ENCODE measurements at regions not wholly inside any gene's neighbourhood (a gene's known extent, or its start where the extent isn't known, plus 50 kb on each side); places are given as distances from the start of the nearest gene placed in this dataset.

GRCh38 chr4:123807866-123808265 lies 411.3 kb downstream of the SPRY1 start:
- no peak for DNase-seq (ENCODE audit: low read depth in 2 of 2)

DNA sequence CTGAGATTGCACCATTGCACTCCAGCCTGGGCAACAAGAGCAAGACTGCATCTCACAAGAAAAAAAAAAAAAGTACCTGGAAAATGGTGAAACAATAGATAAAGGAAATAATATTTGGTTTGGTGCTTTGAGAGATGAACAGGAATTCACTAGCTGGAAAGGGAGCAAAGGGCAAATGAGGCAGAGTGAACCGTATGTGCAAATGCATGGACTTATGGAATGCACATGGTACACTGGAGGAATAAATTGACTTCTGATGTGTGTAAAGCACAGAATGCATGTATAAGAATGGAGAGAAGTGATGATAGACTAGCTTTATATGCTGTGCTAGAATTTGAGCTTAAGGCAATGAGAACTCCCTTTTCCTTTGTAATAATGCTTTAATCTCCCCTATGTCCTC lies 413.3 kb downstream of the SPRY1 start:
- no peak for DNase-seq (ENCODE audit: low read depth in 2 of 2)

DNA sequence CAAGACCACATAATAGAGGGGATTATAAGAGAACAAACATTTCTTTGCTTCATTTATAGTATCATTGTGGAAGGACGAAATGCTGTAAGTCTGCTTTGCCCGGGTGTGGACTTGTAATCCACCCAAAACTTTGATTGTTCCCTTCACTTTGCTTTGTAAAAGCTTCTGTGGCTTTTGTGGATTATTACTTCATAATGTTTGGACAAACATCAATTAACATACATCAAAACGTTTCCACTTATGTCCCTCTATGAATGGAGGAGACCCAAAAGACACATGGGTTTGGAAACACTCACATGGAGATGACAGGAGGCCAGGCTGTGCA lies 415.4 kb downstream of the SPRY1 start:
- DNase-seq (ENCODE audit: low read depth in 2 of 2), result no peak

GRCh38 chr4:123813901-123814300 lies 417.3 kb downstream of the SPRY1 start:
- DNase-seq (ENCODE audit: low read depth in 2 of 2), result no peak

DNA sequence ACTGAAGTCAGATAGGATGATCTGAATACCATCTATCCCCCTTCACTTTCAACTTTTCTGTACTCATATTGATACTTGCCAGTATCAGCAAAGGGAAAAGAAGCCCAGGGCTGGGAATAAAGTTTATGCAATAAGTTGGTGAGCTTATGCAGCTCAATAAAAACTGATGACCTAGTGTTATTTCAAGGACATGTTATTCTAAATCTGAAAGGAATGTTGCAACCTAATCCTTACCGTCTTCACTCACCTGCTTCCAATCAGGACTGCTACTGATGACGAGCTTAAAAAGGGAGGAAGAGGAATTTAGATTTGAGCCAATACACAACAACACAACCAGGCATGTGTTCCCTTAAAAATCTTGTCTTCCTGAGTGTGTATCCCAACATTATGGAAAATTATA lies 419.9 kb downstream of the SPRY1 start:
- no peak for DNase-seq (ENCODE audit: low read depth in 2 of 2)

- no peak for DNase-seq (ENCODE audit: low read depth in 2 of 2)
Measured at GRCh38 chr4:123817025-123817688, 420.6 kb downstream of the SPRY1 start.

- no peak for DNase-seq (ENCODE audit: low read depth in 2 of 2)
Measured at GRCh38 chr4:123819362-123820035, 422.9 kb downstream of the SPRY1 start.

DNA sequence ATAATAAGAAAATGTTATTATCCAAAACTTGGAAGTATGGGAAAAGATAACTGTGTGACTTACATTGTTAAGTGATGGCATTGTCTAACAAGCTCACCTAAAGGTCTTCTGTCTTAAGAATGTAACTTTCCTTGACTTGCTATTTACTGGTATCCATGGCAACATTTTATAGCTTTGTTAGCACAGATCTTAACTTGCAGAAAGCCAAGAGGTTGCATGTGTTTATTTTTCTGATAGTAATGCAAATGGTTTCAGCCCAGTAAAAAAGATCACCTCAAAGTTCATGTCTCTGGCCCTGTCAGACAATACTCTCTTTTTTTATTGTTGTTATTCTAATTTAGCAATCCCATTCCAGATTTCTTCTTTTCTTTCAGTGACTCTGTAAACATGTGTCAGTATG lies 425.3 kb downstream of the SPRY1 start:
- DNase-seq (ENCODE audit: low read depth in 2 of 2), result no peak

GRCh38 chr4:123822353-123822752 lies 425.8 kb downstream of the SPRY1 start:
- no peak for DNase-seq (ENCODE audit: low read depth in 2 of 2)

- no peak for DNase-seq (ENCODE audit: low read depth in 2 of 2)
Measured at GRCh38 chr4:123823244-123823643, 426.6 kb downstream of the SPRY1 start.

GRCh38 chr4:123824524-123824923 lies 427.9 kb downstream of the SPRY1 start:
- no peak for DNase-seq (ENCODE audit: low read depth in 2 of 2)

DNA sequence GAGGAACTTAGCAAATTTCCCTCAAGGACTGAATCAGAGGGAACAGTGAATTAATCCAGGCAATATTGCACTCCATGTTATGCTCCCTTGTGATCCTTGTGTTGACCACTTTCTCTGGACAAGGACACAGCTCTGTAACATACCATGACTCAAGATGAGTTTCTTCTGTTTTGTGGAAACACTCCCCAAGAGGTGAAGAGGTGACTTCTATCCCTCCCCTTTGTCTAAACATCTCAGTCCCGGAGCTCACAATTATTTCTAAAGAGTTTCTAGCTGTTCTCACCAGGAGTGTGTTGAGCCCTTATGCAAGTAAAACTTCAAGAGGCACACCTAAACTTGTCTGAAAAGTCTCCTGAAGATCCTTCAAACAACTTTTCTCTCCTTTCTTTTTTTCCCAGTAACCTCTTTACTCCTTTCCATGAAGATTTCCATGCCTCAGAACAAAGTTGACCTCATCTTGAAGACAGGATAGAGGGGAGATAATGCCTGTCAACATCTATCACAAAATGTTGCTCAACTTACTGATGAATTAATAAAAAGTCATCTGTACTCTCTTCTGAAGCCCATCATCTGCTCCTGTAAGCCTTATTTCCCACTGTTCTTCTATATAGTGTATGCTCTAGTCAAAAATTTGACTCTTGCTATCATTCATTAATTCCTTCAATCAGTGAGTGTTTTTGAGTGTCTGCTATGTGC lies 429.1 kb downstream of the SPRY1 start:
- no peak for DNase-seq (ENCODE audit: low read depth in 2 of 2)

- DNase-seq (ENCODE audit: low read depth in 2 of 2), result no peak
Measured at GRCh38 chr4:123826896-123827295, 430.3 kb downstream of the SPRY1 start.

DNA sequence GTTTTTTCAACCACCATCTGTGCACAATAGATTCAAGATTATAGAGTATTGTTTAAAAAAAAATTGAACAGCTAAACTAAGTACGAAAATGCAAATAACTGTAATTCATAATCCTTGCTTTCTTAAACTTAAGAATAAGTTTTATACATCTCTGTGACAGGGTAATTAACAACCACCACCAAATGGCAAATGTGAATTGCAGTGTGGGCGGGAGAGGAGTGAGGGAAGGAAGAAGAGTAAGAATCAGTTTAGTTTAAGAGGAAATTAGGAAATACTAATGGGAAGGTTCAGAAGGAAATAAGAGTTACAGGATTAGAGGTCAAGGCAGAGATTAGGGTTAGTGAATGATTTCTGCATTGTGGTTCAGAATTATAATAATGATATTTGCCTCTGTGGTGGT lies 430.9 kb downstream of the SPRY1 start:
- no peak for DNase-seq (ENCODE audit: low read depth in 2 of 2)

GRCh38 chr4:123830930-123831329 lies 434.3 kb downstream of the SPRY1 start:
- DNase-seq (ENCODE audit: low read depth in 2 of 2), result no peak

DNA sequence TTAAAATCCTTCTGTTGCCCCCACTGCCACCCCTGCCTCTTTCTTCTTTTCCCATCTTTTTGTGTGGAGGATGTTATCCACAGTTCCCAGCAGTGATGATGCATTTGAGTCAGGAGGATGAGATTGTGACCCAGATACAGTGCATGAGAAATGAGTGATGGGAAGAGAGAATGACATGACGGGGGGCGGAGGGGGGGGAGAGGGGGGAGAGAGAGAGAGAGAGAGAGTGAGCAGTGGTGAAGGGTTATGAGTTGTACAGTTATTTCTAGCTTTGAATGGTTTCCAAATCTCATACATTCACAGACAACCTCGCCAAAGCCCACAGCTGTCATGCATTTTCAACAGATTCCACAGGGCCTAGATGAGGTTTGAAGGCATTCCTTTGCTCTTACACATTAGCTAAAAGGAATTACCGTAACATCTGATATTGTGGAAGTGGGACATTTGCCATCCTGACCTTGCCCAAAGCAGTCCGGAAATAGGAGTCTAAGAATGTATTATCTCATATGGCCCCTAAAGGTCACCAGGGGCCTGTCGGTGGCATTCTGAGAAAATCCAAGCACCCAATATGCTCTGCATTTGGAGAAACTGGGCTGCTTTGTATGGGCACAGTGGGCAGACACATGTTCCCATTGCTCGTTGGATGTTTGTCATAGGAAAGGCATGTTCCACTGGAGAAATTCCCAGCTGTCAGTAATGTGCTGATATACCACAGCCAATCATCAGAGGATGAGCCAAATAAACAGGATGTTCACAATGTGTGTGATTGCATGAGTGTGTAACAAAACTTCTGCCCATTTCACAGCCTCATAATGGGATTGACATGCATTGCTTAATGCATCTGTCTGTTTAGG lies 435.8 kb downstream of the SPRY1 start:
- no peak for DNase-seq (ENCODE audit: low read depth in 2 of 2)

- no peak for DNase-seq (ENCODE audit: low read depth in 2 of 2)
Measured at GRCh38 chr4:123833171-123833643, 436.6 kb downstream of the SPRY1 start.

- no peak for DNase-seq (ENCODE audit: low read depth in 2 of 2)
Measured at GRCh38 chr4:123835831-123836590, 439.4 kb downstream of the SPRY1 start.

- DNase-seq (ENCODE audit: low read depth in 2 of 2), result no peak
Measured at GRCh38 chr4:123836851-123837595, 440.4 kb downstream of the SPRY1 start.

DNA sequence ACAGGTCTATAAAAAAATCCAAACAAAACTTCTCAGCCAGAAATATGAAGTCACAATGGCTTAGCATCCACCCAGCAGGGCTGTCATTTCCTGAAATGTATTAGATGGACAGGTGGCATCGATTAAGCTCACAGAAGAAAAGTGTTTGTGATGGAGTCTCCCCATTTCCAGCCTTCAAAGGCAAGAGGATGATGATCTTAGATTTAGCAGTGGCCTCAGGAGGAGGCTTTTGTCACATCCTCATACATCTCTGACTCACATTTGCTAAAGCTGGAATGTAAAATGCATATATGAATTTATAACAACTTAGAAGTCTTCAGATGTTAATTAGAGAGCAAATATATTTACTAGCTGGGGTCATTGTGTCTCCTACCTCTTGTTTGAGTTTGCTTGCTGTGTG lies 441.9 kb downstream of the SPRY1 start:
- DNase-seq (ENCODE audit: low read depth in 2 of 2), result no peak

- DNase-seq (ENCODE audit: low read depth in 2 of 2), result no peak
Measured at GRCh38 chr4:123840197-123840596, 443.6 kb downstream of the SPRY1 start.

All from stimulated activated CD4-positive, alpha-beta T cell treated with anti-CD3 and anti-CD28 coated beads, Interleukin-1b, Interleukin-23, amount 100 ng/mL, for 1 hour (primary cell).